ENCODE measurements at regions not wholly inside any gene's neighbourhood (a gene's known extent, or its start where the extent isn't known, plus 50 kb on each side); places are given as distances from the start of the nearest gene placed in this dataset.

DNA sequence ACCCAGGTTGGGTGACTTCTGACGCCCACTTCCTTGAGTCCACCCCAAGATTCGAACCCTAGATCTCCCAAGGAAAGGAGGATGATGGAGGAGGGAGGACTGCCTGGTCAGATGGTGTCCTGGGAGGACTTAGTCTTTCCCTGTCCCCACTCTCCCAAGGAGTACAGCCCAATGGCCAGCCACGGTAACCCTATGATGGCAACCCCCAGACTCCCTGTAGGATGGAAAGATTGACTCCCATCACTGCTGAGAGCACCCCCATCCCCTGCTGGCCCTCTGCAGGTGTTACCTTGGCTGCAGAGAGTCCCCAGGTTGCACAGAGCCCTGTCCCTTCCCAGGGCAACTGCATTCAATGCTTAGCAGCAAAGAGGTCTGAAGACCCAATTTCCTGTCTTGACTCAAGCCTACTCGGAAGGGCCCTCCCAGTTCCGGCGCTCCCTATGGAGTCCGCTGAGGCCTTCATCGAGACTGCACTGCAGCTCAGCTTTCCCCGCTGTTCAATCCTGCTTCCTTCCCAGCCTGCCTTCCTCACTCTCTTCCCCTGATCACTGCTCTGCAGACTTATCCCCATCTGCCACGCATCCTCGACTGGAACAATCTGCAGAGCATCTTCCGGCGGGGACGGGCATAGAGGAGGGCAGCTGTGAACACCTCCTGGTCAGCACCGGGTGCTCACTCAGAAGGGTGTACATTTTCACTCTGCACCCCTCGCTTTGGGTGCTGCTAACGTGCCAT, 50.8 kb upstream of the OCM2 start:
- DNase-seq = no peak

GRCh38 chr7:98046816-98047215, 56.8 kb upstream of the OCM2 start:
- DNase-seq = no peak

GRCh38 chr7:98049034-98049433, 57.6 kb upstream of the LMTK2 start:
- DNase-seq = no peak

GRCh38 chr7:98051118-98051744, 55.4 kb upstream of the LMTK2 start:
- peak in 1 of 14 donors; percentile 1 for DNase-seq

DNA sequence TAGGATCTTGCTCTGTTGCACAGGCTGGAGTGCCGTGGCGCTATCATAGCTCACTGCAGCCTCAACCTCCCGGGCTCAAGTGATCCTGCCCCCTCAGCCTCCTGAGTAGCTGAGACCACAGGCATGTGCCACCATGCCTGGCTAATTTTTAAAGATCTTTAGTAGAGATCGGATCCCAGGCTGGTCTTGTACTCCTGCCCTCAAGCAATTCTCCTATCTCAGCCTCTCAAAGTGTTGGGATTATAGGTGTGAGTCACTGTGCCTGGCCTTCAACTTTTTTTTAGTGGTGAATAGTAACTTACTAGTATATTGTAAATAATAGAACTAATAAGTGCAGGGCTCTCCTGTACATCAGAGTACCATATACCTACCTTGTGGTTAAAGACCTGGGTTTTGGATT, 52.1 kb upstream of the LMTK2 start:
- DNase-seq = no peak

GRCh38 chr7:98056580-98056979, 50.1 kb upstream of the LMTK2 start:
- no peak for DNase-seq
